GM18873 (cell line): ENCODE measurements at regions not wholly inside any gene's neighbourhood (a gene's known extent, or its start where the extent isn't known, plus 50 kb on each side); places are given as distances from the start of the nearest gene placed in this dataset.

Source experiments
- ATAC-seq: cut with Tn5 transposase; IDR thresholded peaks from one replicate; pipeline ENCODE4 v1.9.1; 2021; ENCODE audit warnings: mild to moderate bottlenecking, moderate library complexity, moderate number of reproducible peaks; ENCODE audit not compliant: unreplicated experiment, low FRiP score

DNA sequence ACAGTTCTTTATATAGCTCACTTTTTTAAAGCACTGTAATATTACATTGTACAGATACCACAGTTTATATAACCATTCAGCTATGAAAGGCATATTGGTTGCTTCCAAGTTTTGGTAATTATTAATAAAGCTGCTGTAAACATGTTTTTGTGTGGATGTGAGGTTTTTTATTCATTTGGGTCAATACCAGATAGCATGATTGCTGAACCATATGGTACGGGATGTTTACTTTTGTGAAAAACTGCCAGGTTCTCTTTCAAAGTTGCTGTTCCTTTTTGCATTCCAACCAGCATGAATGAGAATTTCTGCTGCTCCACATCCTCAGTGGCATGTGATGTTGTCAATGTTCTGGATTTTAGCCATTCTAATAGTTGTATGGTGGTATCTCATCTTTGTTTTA, 439.6 kb upstream of the NMUR2 start:
- no peak for ATAC-seq

DNA sequence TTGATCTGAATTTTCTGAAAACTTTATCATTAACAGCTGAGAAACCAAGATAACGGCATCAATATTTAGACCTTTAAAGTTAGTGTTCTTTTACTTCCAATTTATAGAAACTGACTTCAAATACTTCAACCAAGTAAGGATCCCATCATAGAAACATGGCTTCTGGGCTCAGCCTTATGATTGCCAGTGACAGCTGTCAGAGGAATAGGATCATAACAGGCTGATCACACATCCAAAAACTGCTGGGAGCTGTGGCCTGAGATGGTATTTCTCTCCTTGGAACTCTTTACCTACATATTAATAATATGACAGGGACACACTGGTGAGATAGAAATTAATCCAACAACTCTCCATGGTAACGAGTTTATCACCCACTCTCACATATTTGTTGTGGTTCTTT, 448.3 kb upstream of the NMUR2 start:
- no peak for ATAC-seq

GRCh38 chr5:152855441-152855840, 450.4 kb upstream of the NMUR2 start:
- ATAC-seq, result no peak

DNA sequence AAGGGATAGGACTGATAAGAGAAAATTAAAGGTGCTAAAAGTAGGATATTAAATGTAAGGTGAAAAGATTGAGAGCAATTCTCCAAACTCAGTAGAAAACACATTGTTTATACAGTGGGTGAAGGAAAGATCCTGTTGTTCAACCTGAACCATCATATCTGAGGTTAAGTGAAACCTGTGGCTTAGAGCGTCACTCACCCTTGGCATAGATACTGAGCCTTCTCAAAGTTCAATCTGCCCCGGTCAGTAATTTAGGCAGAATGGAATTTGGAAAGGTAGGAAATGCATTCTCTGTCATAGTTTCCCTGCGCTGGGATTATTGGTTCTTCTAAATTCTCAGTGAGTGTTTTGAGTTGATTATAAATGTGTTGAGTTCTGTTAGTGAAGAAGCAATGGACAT, 456.2 kb upstream of the NMUR2 start:
- ATAC-seq, result no peak

DNA sequence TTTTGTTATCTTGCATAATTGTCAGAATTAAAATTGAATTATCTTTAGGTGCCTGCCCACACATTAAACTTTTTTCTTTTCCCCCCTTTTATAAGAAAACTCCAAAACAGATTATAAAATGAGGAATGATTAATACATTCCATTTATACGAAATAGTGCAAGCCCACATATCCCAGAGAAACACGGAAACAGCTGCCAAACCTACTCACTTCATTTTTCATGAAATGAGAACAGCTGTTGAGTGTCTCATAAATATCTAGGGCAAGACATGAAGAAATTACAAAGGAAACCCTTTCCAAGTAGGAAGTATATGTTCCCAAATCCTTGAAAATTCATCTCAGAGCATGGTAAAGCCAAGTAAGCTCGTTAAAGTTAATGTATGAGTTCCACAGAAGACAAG, 459.4 kb upstream of the NMUR2 start:
- ATAC-seq, result no peak

GRCh38 chr5:152864991-152865390, 459.9 kb upstream of the NMUR2 start:
- no peak for ATAC-seq

GRCh38 chr5:152869971-152870370, 464.9 kb upstream of the NMUR2 start:
- no peak for ATAC-seq

DNA sequence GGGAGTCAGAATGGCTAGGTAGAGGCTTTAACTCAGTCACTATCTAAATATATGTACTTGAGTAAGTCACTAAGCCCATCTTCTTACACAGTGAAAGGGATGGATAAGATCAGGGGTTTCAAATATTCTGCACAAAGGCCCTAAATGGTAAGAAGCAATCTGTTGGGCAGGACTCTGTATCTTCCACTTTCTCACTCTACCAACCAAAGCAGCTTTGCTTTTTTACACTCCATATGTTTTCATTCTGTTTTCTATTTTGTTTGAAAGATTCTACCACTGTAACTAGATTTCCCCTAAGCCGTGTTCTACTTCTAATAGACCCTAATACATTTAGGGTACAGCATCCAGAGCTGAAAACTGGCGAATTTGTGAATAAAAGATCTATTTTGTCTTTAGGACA, 477.5 kb upstream of the NMUR2 start:
- no peak for ATAC-seq

DNA sequence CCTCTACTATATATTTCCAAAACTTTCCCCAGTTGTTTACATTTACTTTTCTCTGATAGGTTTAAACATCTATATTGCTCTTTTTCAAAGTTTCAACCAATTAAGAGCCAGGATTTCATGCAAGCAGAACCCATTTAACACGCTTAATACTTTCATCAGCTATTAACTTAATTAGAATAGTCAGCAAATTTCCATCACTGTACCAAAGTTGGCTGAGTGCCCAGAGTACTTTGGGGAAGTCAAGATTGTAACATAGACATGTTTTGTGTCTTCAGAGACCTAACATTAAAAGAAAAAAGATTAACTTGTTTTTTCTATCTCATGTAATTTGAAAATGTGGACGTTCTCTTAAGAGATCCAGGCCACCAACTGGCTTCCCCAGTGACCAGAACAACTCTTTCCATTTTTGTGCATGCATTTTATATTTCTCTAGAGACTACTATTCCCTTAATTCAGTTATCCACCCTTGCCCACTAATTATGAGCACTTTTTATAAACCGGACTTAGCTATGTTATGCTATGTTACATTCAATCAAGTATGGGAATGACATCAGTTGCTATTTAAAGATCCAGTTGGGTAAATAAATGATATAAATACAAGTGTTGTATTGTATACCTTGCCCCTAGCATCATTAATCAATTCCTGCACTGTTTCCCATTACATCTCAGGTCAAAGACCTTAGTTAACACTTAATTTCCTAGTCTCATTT, 478.1 kb upstream of the NMUR2 start:
- ATAC-seq, result no peak

- no peak for ATAC-seq
These were observed 478.9 kb upstream of the NMUR2 start for GRCh38 chr5:152884006-152884405.

GRCh38 chr5:152900332-152900731, 495.3 kb upstream of the NMUR2 start:
- ATAC-seq, result no peak

- ATAC-seq, result no peak
These were observed 496.7 kb upstream of the NMUR2 start for GRCh38 chr5:152901754-152902153.

DNA sequence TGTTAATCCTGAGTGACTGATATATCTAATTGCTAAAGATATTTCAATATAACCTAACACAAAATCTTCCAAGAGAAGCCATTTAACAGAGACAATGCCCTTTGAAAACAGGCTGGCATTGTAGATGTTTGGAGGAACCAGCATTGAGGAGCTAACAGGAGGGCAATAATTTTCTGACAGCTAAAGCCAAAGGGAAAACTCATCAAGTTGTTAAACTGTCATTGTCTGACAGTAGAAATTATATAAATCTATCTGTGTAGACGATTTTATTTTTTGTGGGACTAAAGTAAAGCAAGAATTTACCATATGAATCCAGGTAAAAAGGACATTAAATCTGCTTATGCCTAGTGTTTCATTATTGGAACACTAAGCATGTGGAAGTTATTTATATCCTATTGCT, 500.2 kb upstream of the NMUR2 start:
- no peak for ATAC-seq

DNA sequence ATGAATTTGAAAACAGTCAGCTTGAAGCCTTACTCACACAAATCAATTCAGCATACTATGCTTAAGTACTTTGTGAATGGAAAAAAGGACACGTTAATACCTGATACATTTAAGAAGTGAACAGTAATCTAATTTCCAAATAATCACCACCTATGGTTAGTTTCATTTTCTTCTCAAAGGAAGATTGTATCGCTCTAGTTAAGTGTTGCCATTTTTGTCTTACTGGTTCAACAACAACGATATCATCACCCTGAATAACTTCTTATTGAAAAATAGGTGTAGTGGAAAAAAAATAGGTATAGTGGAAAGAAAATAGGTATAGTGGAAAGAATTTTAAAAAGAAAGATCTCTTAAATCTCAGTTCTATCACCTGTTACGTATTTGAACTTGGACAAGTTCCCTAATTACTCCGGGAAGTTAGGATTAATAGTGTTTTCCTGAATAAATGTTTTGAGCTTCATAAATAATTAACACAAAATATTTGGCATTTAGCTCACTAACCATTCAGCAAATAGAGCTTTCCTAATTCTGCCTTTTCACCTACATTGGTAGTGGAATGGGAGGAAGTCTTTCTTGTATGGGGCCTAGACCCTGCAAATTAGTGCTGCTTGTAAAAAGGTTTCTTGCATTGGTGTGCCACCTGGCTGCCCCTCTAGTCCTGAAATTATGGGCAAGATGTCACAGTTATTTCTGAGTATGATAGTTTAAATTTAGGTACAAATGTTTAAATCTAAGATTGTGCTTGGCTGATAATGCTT, 502.6 kb upstream of the NMUR2 start:
- no peak for ATAC-seq

GRCh38 chr5:152912924-152913323, 507.8 kb upstream of the NMUR2 start:
- no peak for ATAC-seq

DNA sequence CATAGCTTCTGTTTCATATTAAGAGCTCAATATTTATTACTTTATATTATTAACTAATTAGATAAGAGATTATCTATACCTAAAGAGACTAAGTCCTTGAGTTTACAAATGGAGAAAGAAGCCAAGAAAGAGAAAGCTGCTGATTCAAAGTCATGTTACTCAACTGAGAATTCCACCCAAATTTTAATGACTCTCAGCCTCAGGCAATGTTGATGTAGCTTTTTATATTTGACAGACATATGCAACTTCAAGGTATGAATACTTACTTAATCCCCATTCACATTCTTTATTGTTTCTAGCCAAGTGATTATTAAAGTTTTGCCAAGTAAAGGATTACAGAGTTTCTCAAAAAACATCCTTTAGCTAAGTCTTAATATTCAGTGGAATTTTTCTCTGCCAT, 527.5 kb upstream of the NMUR2 start:
- ATAC-seq, result no peak

GRCh38 chr5:152933056-152933455, 528.0 kb upstream of the NMUR2 start:
- ATAC-seq, result no peak

DNA sequence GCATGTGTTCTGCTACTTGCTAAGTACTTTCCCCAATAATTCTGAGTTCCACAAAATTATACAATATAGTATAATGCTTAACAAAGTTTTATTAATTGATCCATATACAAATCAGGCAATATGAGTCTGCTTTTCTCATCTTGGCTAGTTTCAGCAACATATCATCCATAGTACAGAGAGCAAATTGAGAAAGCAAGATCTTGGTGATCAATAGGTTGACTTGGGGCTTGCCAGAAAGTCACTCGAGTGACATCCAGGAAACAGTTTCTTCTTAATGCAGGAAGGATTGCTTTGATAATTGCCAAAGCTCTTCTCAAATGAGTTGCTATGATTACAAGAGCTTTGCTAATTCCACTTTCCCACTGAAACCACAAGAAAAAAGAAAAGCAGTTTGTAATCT, 533.6 kb upstream of the NMUR2 start:
- ATAC-seq, result no peak

DNA sequence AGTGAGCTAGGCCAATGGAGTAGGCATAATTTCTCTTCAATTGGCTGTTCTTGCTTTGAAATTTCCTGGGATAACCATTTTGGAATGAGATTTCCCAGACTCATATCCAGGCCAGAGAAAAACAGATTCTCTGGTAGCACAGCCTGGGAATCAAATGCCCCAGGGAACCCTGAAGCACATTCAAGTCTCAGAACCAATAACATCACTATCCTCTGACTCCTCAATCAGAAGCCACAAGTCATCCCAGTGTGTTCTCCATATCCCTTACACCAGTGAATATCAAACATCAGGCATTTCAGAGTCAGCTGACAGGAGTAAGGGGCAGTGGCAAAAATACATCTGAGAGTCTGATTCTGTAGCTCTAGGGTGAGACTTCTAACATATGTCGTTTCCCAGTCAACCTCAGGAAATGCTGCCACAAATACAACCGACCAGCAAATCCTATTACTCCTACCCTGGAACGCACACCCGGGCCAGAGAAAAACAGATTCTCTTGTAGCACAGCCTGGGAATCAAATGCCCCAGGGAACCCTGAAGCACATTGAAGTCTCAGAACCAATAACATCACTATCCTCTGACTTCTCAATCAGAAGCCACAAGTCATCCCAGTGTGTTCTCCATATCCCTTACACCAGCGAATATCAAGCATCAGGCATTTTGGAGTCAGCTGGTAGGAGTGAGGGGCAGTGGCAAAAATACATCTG, 537.7 kb upstream of the NMUR2 start:
- ATAC-seq, result no peak

DNA sequence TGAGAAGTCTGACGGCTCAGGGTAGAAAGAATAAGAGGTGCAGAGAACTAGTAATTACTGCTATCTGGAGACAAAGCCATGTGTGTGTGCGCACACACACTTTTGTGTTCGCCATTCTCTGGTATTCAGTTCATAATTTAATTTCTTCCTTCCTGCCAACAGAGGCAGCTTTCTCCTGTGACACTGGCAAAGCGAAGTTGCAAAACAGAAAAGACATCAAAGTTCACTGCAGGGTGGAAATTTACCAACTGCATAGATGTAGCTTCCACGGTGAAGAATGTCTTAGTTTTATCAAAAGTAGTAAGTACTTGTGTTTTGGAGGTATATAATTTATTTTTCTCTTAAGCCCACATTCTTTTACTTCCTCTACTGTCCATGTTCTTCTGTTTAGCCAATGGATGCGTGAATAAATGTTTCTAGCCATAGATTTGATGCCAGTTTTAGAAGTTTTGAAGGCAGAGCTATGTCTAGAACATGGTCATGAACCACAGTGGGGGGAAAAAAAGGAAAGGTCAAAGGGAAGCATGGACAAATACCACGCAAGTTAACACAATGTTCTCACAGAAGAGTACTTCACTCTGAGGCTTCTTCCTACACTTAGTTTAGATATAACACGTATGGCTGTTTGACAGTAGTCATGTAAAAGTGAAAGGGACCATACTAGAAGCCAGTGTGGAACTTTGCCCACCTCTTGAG, 536.5 kb upstream of the GRIA1 start:
- no peak for ATAC-seq
